ENCODE measurements at regions not wholly inside any gene's neighbourhood (a gene's known extent, or its start where the extent isn't known, plus 50 kb on each side); places are given as distances from the start of the nearest gene placed in this dataset.

DNA sequence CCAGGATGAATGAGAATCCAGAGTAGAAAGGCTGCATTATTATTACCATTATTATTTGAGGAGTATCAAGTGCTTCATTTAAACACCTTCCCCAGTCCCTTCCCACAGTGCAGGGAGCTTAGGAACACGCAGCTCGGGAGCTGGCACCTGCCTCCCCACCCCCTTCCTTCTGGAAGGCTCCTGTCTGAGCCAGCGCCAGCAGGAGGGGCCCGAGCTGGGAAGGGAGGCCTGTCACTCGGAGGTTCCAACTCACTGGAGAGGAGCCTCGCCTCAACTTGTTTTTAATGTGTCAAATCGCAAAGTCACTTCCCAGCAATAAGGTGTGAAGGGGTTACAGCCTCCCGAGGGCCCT lies 156.4 kb upstream of the IRX4 start:
- Histone ChIP-seq H3K9ac (ENCODE audit: low read length) (no peak overlapping the region), H3K4me3 (ENCODE audit: low read length) (no peak overlapping the region), H3K27ac (ENCODE audit: low read length) (no peak overlapping the region), H3K36me3 (ENCODE audit: insufficient read depth, low read length) (no peaks in the 10 kb centered on the region), H2AFZ (ENCODE audit: low read depth, low read length) (no peak overlapping the region), H3K9me3 (ENCODE audit: low read length) (no peaks in the 10 kb centered on the region), H3K79me2 (replicated peaks; ENCODE audit: insufficient read depth, low read length) (no peaks in the 10 kb centered on the region), H3K9me2 (ENCODE audit: insufficient read depth, low read length) (no peaks in the 10 kb centered on the region), H3F3A (ENCODE audit: insufficient read depth, low read length, poor library complexity, severe bottlenecking) (no peaks in the 10 kb centered on the region), H4K20me1 (ENCODE audit: insufficient read depth) (no peaks in the 10 kb centered on the region), H3K4me2 (ENCODE audit: low read length) (no peak overlapping the region), H3K27me3 (ENCODE audit: insufficient read depth, low read depth, low read length) (peaks cover 14% of the 10 kb centered on the region)
- TF ChIP-seq MXI1 (conservative IDR thresholded peaks at IDR 0.05; ENCODE audit: poor library complexity, severe bottlenecking), result no peak
- no peak for TF ChIP-seq TAF1 (IDR thresholded peaks at IDR 0.05; ENCODE audit: low read depth)
- TF ChIP-seq EP300 (conservative IDR thresholded peaks at IDR 0.05; ENCODE audit: poor library complexity, severe bottlenecking), result no peak
- TF ChIP-seq POLR2AphosphoS5 (IDR thresholded peaks at IDR 0.05), result no peak
- TF ChIP-seq, protein P1, sequence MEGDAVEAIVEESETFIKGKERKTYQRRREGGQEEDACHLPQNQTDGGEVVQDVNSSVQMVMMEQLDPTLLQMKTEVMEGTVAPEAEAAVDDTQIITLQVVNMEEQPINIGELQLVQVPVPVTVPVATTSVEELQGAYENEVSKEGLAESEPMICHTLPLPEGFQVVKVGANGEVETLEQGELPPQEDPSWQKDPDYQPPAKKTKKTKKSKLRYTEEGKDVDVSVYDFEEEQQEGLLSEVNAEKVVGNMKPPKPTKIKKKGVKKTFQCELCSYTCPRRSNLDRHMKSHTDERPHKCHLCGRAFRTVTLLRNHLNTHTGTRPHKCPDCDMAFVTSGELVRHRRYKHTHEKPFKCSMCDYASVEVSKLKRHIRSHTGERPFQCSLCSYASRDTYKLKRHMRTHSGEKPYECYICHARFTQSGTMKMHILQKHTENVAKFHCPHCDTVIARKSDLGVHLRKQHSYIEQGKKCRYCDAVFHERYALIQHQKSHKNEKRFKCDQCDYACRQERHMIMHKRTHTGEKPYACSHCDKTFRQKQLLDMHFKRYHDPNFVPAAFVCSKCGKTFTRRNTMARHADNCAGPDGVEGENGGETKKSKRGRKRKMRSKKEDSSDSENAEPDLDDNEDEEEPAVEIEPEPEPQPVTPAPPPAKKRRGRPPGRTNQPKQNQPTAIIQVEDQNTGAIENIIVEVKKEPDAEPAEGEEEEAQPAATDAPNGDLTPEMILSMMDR (IDR thresholded peaks at IDR 0.05; ENCODE audit: poor library complexity, severe bottlenecking), result no peak
- TF ChIP-seq SMC3 (conservative IDR thresholded peaks at IDR 0.05; ENCODE audit: poor library complexity), result no peak
- TF ChIP-seq EZH2 (IDR thresholded peaks at IDR 0.05; ENCODE audit: borderline replicate concordance, insufficient read depth, low read length, poor library complexity, severe bottlenecking), result no peak
- TF ChIP-seq, protein P2, sequence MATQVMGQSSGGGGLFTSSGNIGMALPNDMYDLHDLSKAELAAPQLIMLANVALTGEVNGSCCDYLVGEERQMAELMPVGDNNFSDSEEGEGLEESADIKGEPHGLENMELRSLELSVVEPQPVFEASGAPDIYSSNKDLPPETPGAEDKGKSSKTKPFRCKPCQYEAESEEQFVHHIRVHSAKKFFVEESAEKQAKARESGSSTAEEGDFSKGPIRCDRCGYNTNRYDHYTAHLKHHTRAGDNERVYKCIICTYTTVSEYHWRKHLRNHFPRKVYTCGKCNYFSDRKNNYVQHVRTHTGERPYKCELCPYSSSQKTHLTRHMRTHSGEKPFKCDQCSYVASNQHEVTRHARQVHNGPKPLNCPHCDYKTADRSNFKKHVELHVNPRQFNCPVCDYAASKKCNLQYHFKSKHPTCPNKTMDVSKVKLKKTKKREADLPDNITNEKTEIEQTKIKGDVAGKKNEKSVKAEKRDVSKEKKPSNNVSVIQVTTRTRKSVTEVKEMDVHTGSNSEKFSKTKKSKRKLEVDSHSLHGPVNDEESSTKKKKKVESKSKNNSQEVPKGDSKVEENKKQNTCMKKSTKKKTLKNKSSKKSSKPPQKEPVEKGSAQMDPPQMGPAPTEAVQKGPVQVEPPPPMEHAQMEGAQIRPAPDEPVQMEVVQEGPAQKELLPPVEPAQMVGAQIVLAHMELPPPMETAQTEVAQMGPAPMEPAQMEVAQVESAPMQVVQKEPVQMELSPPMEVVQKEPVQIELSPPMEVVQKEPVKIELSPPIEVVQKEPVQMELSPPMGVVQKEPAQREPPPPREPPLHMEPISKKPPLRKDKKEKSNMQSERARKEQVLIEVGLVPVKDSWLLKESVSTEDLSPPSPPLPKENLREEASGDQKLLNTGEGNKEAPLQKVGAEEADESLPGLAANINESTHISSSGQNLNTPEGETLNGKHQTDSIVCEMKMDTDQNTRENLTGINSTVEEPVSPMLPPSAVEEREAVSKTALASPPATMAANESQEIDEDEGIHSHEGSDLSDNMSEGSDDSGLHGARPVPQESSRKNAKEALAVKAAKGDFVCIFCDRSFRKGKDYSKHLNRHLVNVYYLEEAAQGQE (IDR thresholded peaks at IDR 0.05; ENCODE audit: borderline replicate concordance), result no peak
- TF ChIP-seq RAD21 (conservative IDR thresholded peaks at IDR 0.05), result no peak

DNA sequence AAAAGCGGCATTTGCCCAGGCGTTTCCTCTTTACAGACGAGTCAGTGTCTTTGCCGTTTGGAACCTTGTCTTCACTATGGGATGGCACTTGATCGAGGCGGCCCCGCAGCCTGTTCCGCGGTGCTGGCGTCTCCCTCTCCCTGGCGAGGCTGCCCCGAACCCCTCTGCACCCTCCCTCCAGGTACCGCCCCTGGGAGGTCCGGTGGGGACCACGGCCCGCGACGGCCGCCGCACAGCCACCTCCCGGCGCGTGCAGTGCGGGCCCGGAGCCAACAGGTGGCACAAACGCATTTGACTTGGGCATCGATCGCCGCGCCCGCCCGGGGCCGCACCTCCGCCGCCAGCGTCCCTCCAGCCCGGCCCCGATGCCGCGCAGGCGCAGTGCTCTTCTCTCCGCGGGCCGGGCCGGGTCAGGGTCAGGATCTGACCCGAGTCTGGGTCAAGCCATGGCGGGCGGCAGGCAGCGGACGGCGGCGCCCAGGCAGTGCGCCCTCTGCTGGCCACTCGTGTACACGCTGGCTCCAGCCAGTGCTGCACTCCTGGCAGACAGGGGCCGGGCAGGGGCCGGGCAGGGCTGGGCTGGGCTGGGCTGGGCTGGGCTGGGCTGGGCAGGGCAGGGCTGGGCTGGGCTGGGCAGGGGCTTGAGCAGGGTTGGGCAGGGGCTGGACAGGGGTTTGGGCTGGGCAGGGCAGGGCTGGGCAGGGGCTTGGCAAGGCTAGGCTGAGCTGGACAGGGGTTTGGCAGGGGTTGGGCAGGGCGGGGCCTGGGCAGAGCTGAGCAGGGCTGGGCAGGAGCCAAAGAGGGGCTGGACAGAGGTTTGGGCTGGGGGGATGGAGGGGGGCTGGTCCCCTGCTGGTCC lies 155.8 kb upstream of the IRX4 start:
- H3K9ac ChIP-seq (ENCODE audit: low read length), result no peak overlapping the region
- no peaks in the 10 kb centered on the region for H3K36me3 ChIP-seq (ENCODE audit: insufficient read depth, low read length)
- no peak overlapping the region for H2AFZ ChIP-seq (ENCODE audit: low read depth, low read length)
- peak overlapping the region; percentile 39 for H3K4me2 ChIP-seq (ENCODE audit: low read length)
- H3K9me3 ChIP-seq (ENCODE audit: low read length), result no peaks in the 10 kb centered on the region
- no peaks in the 10 kb centered on the region for H3K79me2 ChIP-seq (replicated peaks; ENCODE audit: insufficient read depth, low read length)
- peaks cover 14% of the 10 kb centered on the region for H3K27me3 ChIP-seq (ENCODE audit: insufficient read depth, low read depth, low read length)
- no peaks in the 10 kb centered on the region for H3F3A ChIP-seq (ENCODE audit: insufficient read depth, low read length, poor library complexity, severe bottlenecking)
- H3K27ac ChIP-seq (ENCODE audit: low read length), result no peak overlapping the region
- no peaks in the 10 kb centered on the region for H3K9me2 ChIP-seq (ENCODE audit: insufficient read depth, low read length)
- H3K4me3 ChIP-seq (ENCODE audit: low read length), result peak overlapping the region; percentile 75
- TF ChIP-seq, protein P2 (IDR thresholded peaks at IDR 0.05; ENCODE audit: borderline replicate concordance), result no peak
- TF ChIP-seq RAD21 (conservative IDR thresholded peaks at IDR 0.05) (peak; percentile 88), POLR2AphosphoS5 (IDR thresholded peaks at IDR 0.05) (no peak), SMC3 (conservative IDR thresholded peaks at IDR 0.05; ENCODE audit: poor library complexity) (peak; percentile 96), EP300 (conservative IDR thresholded peaks at IDR 0.05; ENCODE audit: poor library complexity, severe bottlenecking) (no peak), EZH2 (IDR thresholded peaks at IDR 0.05; ENCODE audit: borderline replicate concordance, insufficient read depth, low read length, poor library complexity, severe bottlenecking) (no peak), MXI1 (conservative IDR thresholded peaks at IDR 0.05; ENCODE audit: poor library complexity, severe bottlenecking) (no peak), TAF1 (IDR thresholded peaks at IDR 0.05; ENCODE audit: low read depth) (no peak)
- TF ChIP-seq, protein P1 (IDR thresholded peaks at IDR 0.05; ENCODE audit: poor library complexity, severe bottlenecking), result peak; percentile 99
- H4K20me1 ChIP-seq (ENCODE audit: insufficient read depth), result no peaks in the 10 kb centered on the region

Measured in neural cell (in vitro differentiated cells).